Body of pancreas (tissue), 4 donors: ENCODE measurements at regions not wholly inside any gene's neighbourhood (a gene's known extent, or its start where the extent isn't known, plus 50 kb on each side); places are given as distances from the start of the nearest gene placed in this dataset.
A peak's percentile ranks its signal among the peaks of the same experiment; 100 is the strongest.

Experiments used
- ATAC-seq: fragments of 150-250 bp; one replicate; pipeline ENCODE4 v1.9.1; 2016
- DNase-seq, 4 donors: peaks; one replicate each; pipeline ENCODE4 v3.0.0-alpha.2; 2019
- H3K27ac ChIP-seq, 4 donors: fragments of 200-600 bp; sonication (generic); 1 replicate in 3 of 4; 2 replicates in 1 of 4; pipeline versions ENCODE4 v1.5.1 to v1.6.1; 2016 to 2019; ENCODE audit warnings: mild to moderate bottlenecking in 1 of 4, mixed read lengths in 1 of 4, moderate library complexity in 1 of 4
- H3K27me3 ChIP-seq, 2 donors: fragments of 200-600 bp; sonication (generic); one replicate each; pipeline ENCODE4 v1.6.0; 2016; ENCODE audit warnings: mild to moderate bottlenecking in 1 of 2
- H3K36me3 ChIP-seq, 2 donors: fragments of 200-600 bp; sonication (generic); replicated peaks in 1 of 2; 2 replicates each; pipeline ENCODE4 v1.5.1; 2016; ENCODE audit warnings: low read depth in 2 of 2; ENCODE audit not compliant: insufficient read depth in 1 of 2
- H3K4me1 ChIP-seq: fragments of 200-600 bp; sonication (generic); one replicate; pipeline ENCODE4 v1.6.0; 2016
- H3K4me3 ChIP-seq, 2 donors: fragments of 200-600 bp; sonication (generic); 1 replicate in 1 of 2; 2 replicates in 1 of 2; pipeline ENCODE4 v1.5.1; 2016 to 2019
- H3K9me3 ChIP-seq, 3 donors: fragments of 200-600 bp; sonication (generic); 1 replicate in 2 of 3; 2 replicates in 1 of 3; pipeline ENCODE4 v1.5.1; 2016
- CTCF ChIP-seq, 7 experiments: fragments of 450-650 bp in 4 of 7; fragments of 200-600 bp in 3 of 7; sonication (generic) in 3 of 7; IDR thresholded peaks; one replicate each; pipeline ENCODE4 v1.5.1; 2016 to 2019; ENCODE audit warnings: antibody characterized with exemption in 7 of 7
- POLR2A ChIP-seq, 3 donors: fragments of 450-650 bp; IDR thresholded peaks; one replicate each; pipeline ENCODE4 v1.6.1; 2016; ENCODE audit warnings: antibody characterized with exemption in 3 of 3, mild to moderate bottlenecking in 2 of 3
- WGBS, 2 donors: methylation state at CpG; one replicate each; pipeline ENCODE4 v1.1.5; 2017; 5-methylcytosine and 5-hydroxymethylcytosine counted together
- intact Hi-C: fragments of 100-400 bp; cut with DNase I; formaldehyde crosslinking; loops from one replicate; pipeline ENCODE4 v1.15.1; 2023

GRCh38 chr4:71268166-71268565 is 70.7 kb upstream of the SLC4A4 start:
- intact Hi-C loops, result no loop called here
- ATAC-seq, result no peak
- Histone ChIP-seq H3K36me3 (no peaks in the 10 kb centered on the region), H3K4me3 (no peak overlapping the region), H3K27ac (peak overlapping the region in 2 of 4 donors; percentile 1 to 2), H3K4me1 (peaks cover 16% of the 10 kb centered on the region), H3K27me3 (no peaks in the 10 kb centered on the region), H3K9me3 (no peaks in the 10 kb centered on the region)
- TF ChIP-seq POLR2A (IDR thresholded peaks at IDR 0.05) (no peak), CTCF (IDR thresholded peaks at IDR 0.05) (no peak)
- no peak for DNase-seq
- WGBS, 2 donors, result 53 to 66% methylated on average over 4 of the region's 4 CpGs

GRCh38 chr4:71269233-71269632 is 69.6 kb upstream of the SLC4A4 start:
- Histone ChIP-seq H3K27ac (peak overlapping the region in 1 of 4 donors; percentile 25), H3K4me1 (peaks cover 19% of the 10 kb centered on the region), H3K36me3 (no peaks in the 10 kb centered on the region), H3K4me3 (no peak overlapping the region), H3K27me3 (no peaks in the 10 kb centered on the region), H3K9me3 (no peaks in the 10 kb centered on the region)
- DNase-seq, result no peak
- TF ChIP-seq POLR2A (IDR thresholded peaks at IDR 0.05) (no peak), CTCF (IDR thresholded peaks at IDR 0.05) (no peak)
- no peak for ATAC-seq
- intact Hi-C loops, result no loop called here
- 60 to 64% methylated on average over 5 of the region's 5 CpGs for WGBS, 2 donors

- H3K36me3 ChIP-seq, result no peaks in the 10 kb centered on the region
- H3K4me1 ChIP-seq, result peaks cover 24% of the 10 kb centered on the region
- peak; percentile 30 to 54 (median 33) for DNase-seq
- 0% methylated on average over 1 of the region's 1 CpG for WGBS, 2 donors
- no peak overlapping the region for H3K27ac ChIP-seq
- no peaks in the 10 kb centered on the region for H3K27me3 ChIP-seq
- ATAC-seq, result no peak
- intact Hi-C loops, result no loop called here
- peak in 4 of 7 experiments; percentile 36 to 49 (median 47) for TF ChIP-seq CTCF (IDR thresholded peaks at IDR 0.05)
- no peak for TF ChIP-seq POLR2A (IDR thresholded peaks at IDR 0.05)
- H3K9me3 ChIP-seq, result no peaks in the 10 kb centered on the region
- H3K4me3 ChIP-seq, result no peak overlapping the region
These were observed 67.9 kb upstream of the SLC4A4 start for GRCh38 chr4:71270901-71271300.

- Histone ChIP-seq H3K27ac (no peak overlapping the region), H3K4me3 (no peak overlapping the region), H3K36me3 (no peaks in the 10 kb centered on the region), H3K9me3 (no peaks in the 10 kb centered on the region), H3K27me3 (no peaks in the 10 kb centered on the region), H3K4me1 (peaks cover 15% of the 10 kb centered on the region)
- ATAC-seq (no peak), DNase-seq (no peak)
- WGBS, 2 donors, result 65 to 73% methylated on average over 1 of the region's 1 CpG
- no peak for TF ChIP-seq CTCF (IDR thresholded peaks at IDR 0.05)
- TF ChIP-seq POLR2A (IDR thresholded peaks at IDR 0.05), result no peak
- intact Hi-C loops, result no loop called here
These were observed 65.8 kb upstream of the SLC4A4 start for GRCh38 chr4:71272976-71273375.

GRCh38 chr4:71275004-71275403 is 63.8 kb upstream of the SLC4A4 start:
- intact Hi-C loops, result no loop called here
- peak overlapping the region in 1 of 4 donors; percentile 37 for H3K27ac ChIP-seq
- DNase-seq (no peak), ATAC-seq (no peak)
- H3K36me3 ChIP-seq, result no peaks in the 10 kb centered on the region
- no peak overlapping the region for H3K4me3 ChIP-seq
- TF ChIP-seq POLR2A (IDR thresholded peaks at IDR 0.05), result no peak
- no peak for TF ChIP-seq CTCF (IDR thresholded peaks at IDR 0.05)
- no peaks in the 10 kb centered on the region for H3K9me3 ChIP-seq
- H3K27me3 ChIP-seq, result no peaks in the 10 kb centered on the region
- peaks cover 15% of the 10 kb centered on the region for H3K4me1 ChIP-seq
